GM21360 (cell line): ENCODE measurements at regions not wholly inside any gene's neighbourhood (a gene's known extent, or its start where the extent isn't known, plus 50 kb on each side); places are given as distances from the start of the nearest gene placed in this dataset.

Experiments
- ATAC-seq: cut with Tn5 transposase; IDR thresholded peaks from one replicate; pipeline ENCODE4 v1.9.1; 2021; ENCODE audit warnings: mild to moderate bottlenecking, moderate library complexity; ENCODE audit not compliant: unreplicated experiment

- ATAC-seq: no peak
These were observed 52.9 kb upstream of the IRX1 start for GRCh38 chr5:3542769-3543168.

GRCh38 chr5:3542158-3542557, 53.5 kb upstream of the IRX1 start:
- ATAC-seq: no peak

GRCh38 chr5:3538886-3539285, 56.7 kb upstream of the IRX1 start:
- no peak for ATAC-seq

- no peak for ATAC-seq
These were observed 57.7 kb upstream of the IRX1 start for GRCh38 chr5:3537942-3538341.

GRCh38 chr5:3535414-3536211, 60.0 kb upstream of the IRX1 start:
- ATAC-seq: no peak

- no peak for ATAC-seq
These were observed 60.6 kb upstream of the IRX1 start for GRCh38 chr5:3534997-3535396.

GRCh38 chr5:3531320-3531986, 64.2 kb upstream of the IRX1 start:
- ATAC-seq: no peak

- no peak for ATAC-seq
These were observed 65.4 kb upstream of the IRX1 start for GRCh38 chr5:3530251-3530650.

GRCh38 chr5:3526551-3527185, 69.0 kb upstream of the IRX1 start:
- ATAC-seq: no peak

GRCh38 chr5:3522491-3522890, 73.1 kb upstream of the IRX1 start:
- ATAC-seq: no peak

GRCh38 chr5:3518576-3518975, 77.1 kb upstream of the IRX1 start:
- ATAC-seq: no peak

GRCh38 chr5:3518051-3518450, 77.6 kb upstream of the IRX1 start:
- ATAC-seq: no peak

GRCh38 chr5:3517348-3517747, 78.3 kb upstream of the IRX1 start:
- no peak for ATAC-seq

GRCh38 chr5:3512361-3513095, 83.1 kb upstream of the IRX1 start:
- no peak for ATAC-seq

- ATAC-seq: no peak
These were observed 83.7 kb upstream of the IRX1 start for GRCh38 chr5:3511934-3512333.

GRCh38 chr5:3511519-3511918, 84.1 kb upstream of the IRX1 start:
- ATAC-seq: no peak

GRCh38 chr5:3510642-3511417, 84.8 kb upstream of the IRX1 start:
- ATAC-seq: no peak

- no peak for ATAC-seq
These were observed 86.3 kb upstream of the IRX1 start for GRCh38 chr5:3509290-3509689.

GRCh38 chr5:3508395-3508794, 87.2 kb upstream of the IRX1 start:
- no peak for ATAC-seq

- ATAC-seq: no peak
These were observed 104.6 kb upstream of the IRX1 start for GRCh38 chr5:3490957-3491507.
